CD8-positive, alpha-beta memory T cell (primary cell): ENCODE measurements at regions not wholly inside any gene's neighbourhood (a gene's known extent, or its start where the extent isn't known, plus 50 kb on each side); places are given as distances from the start of the nearest gene placed in this dataset.

ENCODE experiments used
- CTCF ChIA-PET: fragments of 350-600 bp; sonication (Branson Sonifier 250); formaldehyde crosslinking; loops from one replicate; lab custom pipeline; 2021; ENCODE audit warnings: antibody characterized with exemption; lab: Charles Lee
- POLR2A ChIA-PET: fragments of 350-600 bp; sonication (Branson Sonifier 250); formaldehyde crosslinking; loops from one replicate; lab custom pipeline; 2021; ENCODE audit warnings: antibody characterized with exemption; lab: Charles Lee
- DNase-seq, 5 donors: peaks; one replicate each; pipeline versions ENCODE4 v3.0.0 to v3.0.0-alpha.2; 2020 to 2022; ENCODE audit warnings: mixed read lengths in 1 of 5
- H3K27ac ChIP-seq: one replicate; pipeline ENCODE4 v1.7.0; 2013; ENCODE audit warnings: low read depth, mild to moderate bottlenecking, low read length, moderate library complexity
- H3K27me3 ChIP-seq: 2 replicates; pipeline ENCODE4 v1.7.0; 2013; ENCODE audit warnings: low read length, mild to moderate bottlenecking; ENCODE audit not compliant: insufficient read depth, poor library complexity, severe bottlenecking
- H3K36me3 ChIP-seq: 2 replicates; pipeline ENCODE4 v1.7.0; 2013; ENCODE audit warnings: mild to moderate bottlenecking, low read length, moderate library complexity; ENCODE audit not compliant: insufficient read depth
- H3K4me1 ChIP-seq: 2 replicates; pipeline ENCODE4 v1.7.0; 2013; ENCODE audit warnings: mild to moderate bottlenecking, low read length, moderate library complexity; ENCODE audit not compliant: insufficient read depth
- H3K4me3 ChIP-seq: 2 replicates; pipeline ENCODE4 v1.7.0; 2013; ENCODE audit warnings: mild to moderate bottlenecking, low read length
- H3K9me3 ChIP-seq: 2 replicates; pipeline ENCODE4 v1.7.0; 2013; ENCODE audit warnings: mild to moderate bottlenecking, low read length
- H3K27ac Mint-ChIP-seq, 8 donors: one replicate each; pipeline ENCODE4 v1.8.0; 2020 to 2021; ENCODE audit warnings: mixed read lengths in 8 of 8, mild to moderate bottlenecking in 6 of 8, inconsistent platforms in 3 of 8, moderate library complexity in 3 of 8
- H3K27me3 Mint-ChIP-seq, 2 donors: one replicate each; pipeline ENCODE4 v1.8.0; 2020 to 2021; ENCODE audit warnings: mixed read lengths in 2 of 2, mild to moderate bottlenecking in 1 of 2, moderate library complexity in 1 of 2
- H3K36me3 Mint-ChIP-seq, 3 donors: one replicate each; pipeline ENCODE4 v1.8.0; 2020 to 2021; ENCODE audit warnings: mixed read lengths in 3 of 3, inconsistent platforms in 1 of 3, mild to moderate bottlenecking in 1 of 3
- H3K4me1 Mint-ChIP-seq, 3 donors: one replicate each; pipeline ENCODE4 v1.8.0; 2020 to 2021; ENCODE audit warnings: mixed read lengths in 3 of 3, inconsistent platforms in 1 of 3, mild to moderate bottlenecking in 1 of 3
- H3K4me3 Mint-ChIP-seq, 7 donors: one replicate each; pipeline ENCODE4 v1.8.0; 2020 to 2021; ENCODE audit warnings: mixed read lengths in 7 of 7, mild to moderate bottlenecking in 6 of 7, moderate library complexity in 4 of 7, inconsistent platforms in 2 of 7
- H3K9me3 Mint-ChIP-seq, 5 donors: one replicate each; pipeline ENCODE4 v1.8.0; 2020 to 2022; ENCODE audit warnings: mixed read lengths in 5 of 5, mild to moderate bottlenecking in 3 of 5, moderate library complexity in 2 of 5, inconsistent platforms in 1 of 5

DNA sequence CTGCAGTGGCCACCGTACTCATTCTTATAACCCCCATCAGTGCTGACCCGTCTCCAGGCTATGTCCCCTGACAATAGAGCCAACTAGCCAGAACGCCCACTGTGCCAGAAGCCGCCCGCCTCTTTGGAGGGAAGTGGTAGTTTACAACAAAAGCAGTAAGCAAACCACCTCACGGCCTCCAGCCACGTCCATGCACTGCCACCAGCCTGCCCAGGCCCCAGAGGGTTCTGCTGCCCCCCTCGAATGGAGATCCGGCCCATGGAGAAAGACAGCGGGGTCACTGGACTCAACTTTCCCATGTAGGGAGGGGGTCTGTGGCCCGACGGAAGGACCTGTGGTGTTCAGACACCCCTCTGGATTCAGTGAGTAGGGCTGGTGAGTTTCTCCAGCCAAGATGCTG is 340.3 kb downstream of the CTTN start:
- POLR2A ChIA-PET, result no interaction called here
- Histone ChIP-seq H3K4me1 (no peaks in the 10 kb centered on the region), H3K27ac (no peak overlapping the region), H3K4me3 (no peak overlapping the region), H3K36me3 (no peaks in the 10 kb centered on the region), H3K9me3 (no peaks in the 10 kb centered on the region), H3K27me3 (no peaks in the 10 kb centered on the region)
- Mint-ChIP-seq H3K27me3 (peaks cover 6 to 10% of the 10 kb centered on the region in 2 donors), H3K9me3 (no peaks in the 10 kb centered on the region), H3K36me3 (no peaks in the 10 kb centered on the region), H3K27ac (no peak overlapping the region), H3K4me1 (no peaks in the 10 kb centered on the region), H3K4me3 (no peak overlapping the region)
- CTCF ChIA-PET, result no interaction called here
- peak in 1 of 5 donors; percentile 39 for DNase-seq

GRCh38 chr11:70739091-70739490 is 340.8 kb downstream of the CTTN start:
- Histone ChIP-seq H3K4me3 (no peak overlapping the region), H3K36me3 (no peaks in the 10 kb centered on the region), H3K4me1 (no peaks in the 10 kb centered on the region), H3K27me3 (no peaks in the 10 kb centered on the region), H3K27ac (no peak overlapping the region), H3K9me3 (no peaks in the 10 kb centered on the region)
- Mint-ChIP-seq H3K27ac (no peak overlapping the region), H3K36me3 (no peaks in the 10 kb centered on the region), H3K9me3 (no peaks in the 10 kb centered on the region), H3K4me3 (no peak overlapping the region), H3K27me3 (peaks cover 6 to 10% of the 10 kb centered on the region in 2 donors), H3K4me1 (no peaks in the 10 kb centered on the region)
- ChIA-PET POLR2A (no interaction called here), CTCF (no interaction called here)
- peak in 1 of 5 donors; percentile 22 for DNase-seq

DNA sequence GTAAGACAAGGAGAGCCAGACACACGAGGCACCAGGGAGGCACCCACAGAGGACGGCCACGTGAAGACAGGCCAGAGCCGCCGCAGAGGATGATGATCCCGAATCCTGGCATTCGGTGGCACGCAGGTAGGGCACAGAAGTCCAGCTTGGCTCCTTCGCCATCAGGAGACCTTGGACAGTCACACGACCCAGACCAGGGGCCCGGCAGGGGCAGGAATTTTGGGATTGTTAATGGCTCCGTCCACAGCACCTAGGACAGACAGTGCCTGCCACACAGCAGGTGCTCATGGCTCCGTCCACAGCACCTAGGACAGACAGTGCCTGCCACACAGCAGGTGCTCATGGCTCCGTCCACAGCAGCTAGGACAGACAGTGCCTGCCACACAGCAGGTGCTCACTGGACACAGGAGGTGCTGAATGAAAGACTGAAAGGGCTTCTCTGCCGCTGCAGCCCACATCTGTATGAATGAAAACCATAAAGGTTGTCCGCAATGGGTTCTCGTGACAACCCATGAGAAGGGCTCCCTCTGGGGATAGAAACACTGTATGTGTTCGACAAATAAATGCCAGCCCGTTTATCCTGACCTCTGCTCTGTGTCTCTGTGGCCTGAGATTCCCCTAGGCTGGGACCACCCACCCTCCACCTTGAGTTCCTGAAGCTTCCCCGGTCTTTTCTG is 341.6 kb downstream of the CTTN start:
- Histone ChIP-seq H3K4me3 (no peak overlapping the region), H3K4me1 (no peaks in the 10 kb centered on the region), H3K36me3 (no peaks in the 10 kb centered on the region), H3K27me3 (no peaks in the 10 kb centered on the region), H3K27ac (no peak overlapping the region), H3K9me3 (no peaks in the 10 kb centered on the region)
- ChIA-PET POLR2A (no interaction called here), CTCF (no interaction called here)
- Mint-ChIP-seq H3K4me1 (no peaks in the 10 kb centered on the region), H3K27me3 (peaks cover 6 to 8% of the 10 kb centered on the region in 2 donors), H3K4me3 (no peak overlapping the region), H3K9me3 (no peaks in the 10 kb centered on the region), H3K36me3 (no peaks in the 10 kb centered on the region), H3K27ac (no peak overlapping the region)
- no peak for DNase-seq

DNA sequence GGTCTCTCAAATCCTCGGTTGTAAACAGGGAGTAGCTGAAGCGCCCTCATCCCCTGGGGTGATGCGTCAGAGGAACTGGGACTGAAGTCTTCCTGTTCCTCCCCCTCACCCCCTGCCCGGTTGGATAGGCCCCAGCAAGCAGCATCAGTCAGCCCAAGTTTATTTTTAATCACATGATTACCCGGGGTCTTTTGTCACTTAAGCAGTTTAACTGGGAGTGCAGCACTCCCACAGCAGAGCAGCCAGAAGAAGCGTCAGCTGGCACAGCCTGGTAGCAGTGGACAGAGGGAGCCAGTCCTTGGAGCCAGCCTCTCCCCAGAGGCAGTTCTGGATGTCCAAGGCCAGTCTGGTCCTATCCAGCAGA is 342.1 kb downstream of the CTTN start:
- Mint-ChIP-seq H3K27ac (no peak overlapping the region), H3K4me1 (no peaks in the 10 kb centered on the region), H3K4me3 (no peak overlapping the region), H3K36me3 (no peaks in the 10 kb centered on the region), H3K27me3 (peaks cover 6 to 10% of the 10 kb centered on the region in 2 donors), H3K9me3 (no peaks in the 10 kb centered on the region)
- POLR2A ChIA-PET, result no interaction called here
- no peaks in the 10 kb centered on the region for H3K9me3 ChIP-seq
- H3K4me1 ChIP-seq, result no peaks in the 10 kb centered on the region
- H3K27me3 ChIP-seq, result no peaks in the 10 kb centered on the region
- no peak overlapping the region for H3K27ac ChIP-seq
- CTCF ChIA-PET, result no interaction called here
- no peak for DNase-seq
- H3K4me3 ChIP-seq, result no peak overlapping the region
- H3K36me3 ChIP-seq, result no peaks in the 10 kb centered on the region

GRCh38 chr11:70741085-70741484 is 342.8 kb downstream of the CTTN start:
- no peaks in the 10 kb centered on the region for H3K4me1 Mint-ChIP-seq
- POLR2A ChIA-PET, result no interaction called here
- no peaks in the 10 kb centered on the region for H3K36me3 ChIP-seq
- CTCF ChIA-PET, result no interaction called here
- no peak overlapping the region for H3K4me3 ChIP-seq
- no peaks in the 10 kb centered on the region for H3K9me3 Mint-ChIP-seq
- H3K27me3 Mint-ChIP-seq, result peaks cover 6 to 10% of the 10 kb centered on the region in 2 donors
- H3K27me3 ChIP-seq, result no peaks in the 10 kb centered on the region
- DNase-seq, result no peak
- H3K27ac Mint-ChIP-seq, result no peak overlapping the region
- H3K9me3 ChIP-seq, result no peaks in the 10 kb centered on the region
- no peaks in the 10 kb centered on the region for H3K36me3 Mint-ChIP-seq
- no peaks in the 10 kb centered on the region for H3K4me1 ChIP-seq
- H3K4me3 Mint-ChIP-seq, result no peak overlapping the region
- no peak overlapping the region for H3K27ac ChIP-seq

DNA sequence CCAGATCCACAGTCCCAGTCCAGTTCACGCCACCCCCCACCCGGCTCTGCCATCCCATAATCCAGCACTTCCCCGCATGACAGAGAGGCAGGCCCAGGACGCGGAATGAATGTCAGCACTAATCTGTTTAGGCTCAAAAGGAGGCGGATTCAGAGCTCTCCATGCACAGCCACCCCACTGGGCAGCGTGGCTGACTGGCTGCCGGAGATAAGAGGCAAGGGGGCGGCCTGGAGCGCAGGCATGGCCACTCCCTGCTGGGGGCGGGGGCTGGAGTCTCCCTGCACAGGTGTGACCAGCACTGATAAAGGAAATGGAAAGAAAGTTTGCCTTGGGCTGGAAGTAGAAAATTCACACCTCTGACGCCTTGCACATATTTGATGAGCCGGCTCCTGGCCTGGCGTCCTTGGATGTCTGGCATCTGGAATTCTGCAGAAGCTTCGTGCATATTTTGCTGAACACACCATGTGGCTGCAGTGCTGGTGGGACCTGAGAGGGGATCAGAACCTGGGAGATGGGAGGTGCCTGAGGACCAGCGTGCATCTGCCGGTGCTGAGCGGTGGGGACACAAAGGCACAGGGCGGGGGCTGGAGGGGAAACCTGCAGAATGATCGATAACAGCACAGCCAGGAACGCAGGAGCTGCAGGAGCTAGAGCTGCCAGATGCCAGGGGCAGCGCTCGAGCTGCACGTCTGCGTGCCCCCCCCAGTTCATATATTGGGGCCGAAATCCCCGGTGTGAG is 344.4 kb downstream of the CTTN start:
- no peaks in the 10 kb centered on the region for H3K9me3 ChIP-seq
- no peak overlapping the region for H3K4me3 Mint-ChIP-seq
- DNase-seq, result no peak
- no peaks in the 10 kb centered on the region for H3K4me1 ChIP-seq
- no peak overlapping the region for H3K4me3 ChIP-seq
- no peaks in the 10 kb centered on the region for H3K27me3 ChIP-seq
- H3K27ac Mint-ChIP-seq, result no peak overlapping the region
- H3K4me1 Mint-ChIP-seq, result no peaks in the 10 kb centered on the region
- H3K36me3 ChIP-seq, result no peaks in the 10 kb centered on the region
- H3K27me3 Mint-ChIP-seq, result peaks cover 7 to 10% of the 10 kb centered on the region in 2 donors
- H3K36me3 Mint-ChIP-seq, result no peaks in the 10 kb centered on the region
- H3K27ac ChIP-seq, result no peak overlapping the region
- peaks cover 0 to 2% (median 0%) of the 10 kb centered on the region in 5 donors for H3K9me3 Mint-ChIP-seq
- CTCF ChIA-PET, result no interaction called here
- POLR2A ChIA-PET, result no interaction called here

DNA sequence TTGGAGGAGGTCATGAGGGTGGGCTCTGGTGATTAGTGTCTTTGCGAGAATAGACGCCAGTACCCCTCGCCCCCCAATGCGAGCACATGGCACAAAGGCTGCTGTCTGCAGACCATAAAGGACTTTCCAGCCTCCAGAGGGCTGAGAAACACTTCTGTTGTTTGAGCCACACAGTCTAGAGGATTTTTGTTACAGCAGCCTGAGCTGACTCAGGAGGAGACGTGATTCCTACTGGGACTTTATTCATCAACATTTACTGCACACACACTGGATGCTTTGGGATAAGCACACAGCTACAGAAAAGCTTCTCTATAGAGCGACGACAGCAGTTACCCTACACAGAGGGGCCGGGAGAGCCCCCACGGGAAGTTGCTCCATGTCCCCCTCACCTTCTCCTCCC is 345.0 kb downstream of the CTTN start:
- Histone ChIP-seq H3K27ac (no peak overlapping the region), H3K4me3 (no peak overlapping the region), H3K27me3 (no peaks in the 10 kb centered on the region), H3K36me3 (no peaks in the 10 kb centered on the region), H3K9me3 (no peaks in the 10 kb centered on the region), H3K4me1 (no peaks in the 10 kb centered on the region)
- no peak for DNase-seq
- no peak overlapping the region for H3K4me3 Mint-ChIP-seq
- H3K36me3 Mint-ChIP-seq, result no peaks in the 10 kb centered on the region
- H3K27ac Mint-ChIP-seq, result no peak overlapping the region
- H3K27me3 Mint-ChIP-seq, result peaks cover 7 to 10% of the 10 kb centered on the region in 2 donors
- peaks cover 0 to 2% (median 0%) of the 10 kb centered on the region in 5 donors for H3K9me3 Mint-ChIP-seq
- no peaks in the 10 kb centered on the region for H3K4me1 Mint-ChIP-seq
- POLR2A ChIA-PET, result no interaction called here
- CTCF ChIA-PET, result no interaction called here

GRCh38 chr11:70743941-70744351 is 345.6 kb downstream of the CTTN start:
- Histone ChIP-seq H3K27ac (no peak overlapping the region), H3K36me3 (no peaks in the 10 kb centered on the region), H3K4me3 (no peak overlapping the region), H3K4me1 (no peaks in the 10 kb centered on the region), H3K9me3 (no peaks in the 10 kb centered on the region), H3K27me3 (no peaks in the 10 kb centered on the region)
- DNase-seq, result no peak
- Mint-ChIP-seq H3K4me3 (no peak overlapping the region), H3K36me3 (no peaks in the 10 kb centered on the region), H3K9me3 (peaks cover 0 to 4% (median under 1%) of the 10 kb centered on the region in 5 donors), H3K27ac (no peak overlapping the region), H3K4me1 (no peaks in the 10 kb centered on the region), H3K27me3 (peaks cover 10 to 12% of the 10 kb centered on the region in 2 donors)
- ChIA-PET CTCF (no interaction called here), POLR2A (no interaction called here)
